Aorta (tissue), 5 donors: ENCODE measurements at regions not wholly inside any gene's neighbourhood (a gene's known extent, or its start where the extent isn't known, plus 50 kb on each side); places are given as distances from the start of the nearest gene placed in this dataset.
"Not testable (repeated sequence)": the region's sequence is repeated elsewhere in the genome, so short reads cannot be mapped to it uniquely, and the experiment has no call there.

Experiments used
- ATAC-seq: fragments of 200-7000 bp; cut with Tn5 transposase; one replicate; pipeline ENCODE4 v1.9.1; 2022; ENCODE audit warnings: moderate library complexity; ENCODE audit not compliant: low FRiP score
- DNase-seq, 2 donors: peaks; one replicate each; pipeline ENCODE4 v3.0.0-alpha.2; 2020
- H3K27ac ChIP-seq, 2 donors: one replicate each; pipeline ENCODE4 v1.5.1; 2013; ENCODE audit warnings: low read length in 2 of 2, mild to moderate bottlenecking in 2 of 2, moderate library complexity in 2 of 2, control low read depth in 1 of 2, inconsistent platforms in 1 of 2, low read depth in 1 of 2
- H3K27me3 ChIP-seq, 2 donors: one replicate each; pipeline ENCODE4 v1.6.1; 2013; ENCODE audit warnings: control low read depth in 1 of 2, low read length in 1 of 2, mild to moderate bottlenecking in 1 of 2, moderate library complexity in 1 of 2; ENCODE audit not compliant: insufficient read depth in 2 of 2, control insufficient read depth in 1 of 2
- H3K36me3 ChIP-seq, 2 donors: one replicate each; pipeline ENCODE4 v1.6.1; 2013; ENCODE audit warnings: control low read depth in 1 of 2, low read length in 1 of 2, mild to moderate bottlenecking in 1 of 2; ENCODE audit not compliant: insufficient read depth in 2 of 2, control insufficient read depth in 1 of 2
- H3K4me1 ChIP-seq, 2 donors: one replicate each; pipeline ENCODE4 v1.6.1; 2013; ENCODE audit warnings: low read length in 2 of 2, control low read depth in 1 of 2, mild to moderate bottlenecking in 1 of 2, moderate library complexity in 1 of 2; ENCODE audit not compliant: insufficient read depth in 2 of 2, control insufficient read depth in 1 of 2
- H3K4me3 ChIP-seq, 2 donors: one replicate each; pipeline ENCODE4 v1.5.1; 2013; ENCODE audit warnings: low read length in 2 of 2, control low read depth in 1 of 2, mild to moderate bottlenecking in 1 of 2
- H3K9me3 ChIP-seq: one replicate; pipeline ENCODE4 v1.6.1; 2013; ENCODE audit warnings: mild to moderate bottlenecking, low read length; ENCODE audit not compliant: control insufficient read depth
- WGBS, 2 donors: extraction: QIAGEN DNeasy Blood & Tissue Kit; methylation state at CpG; one replicate each; pipeline ENCODE4 v1.1.7; 2013; 5-methylcytosine and 5-hydroxymethylcytosine counted together
- intact Hi-C, 2 donors: fragments of 100-400 bp; cut with DNase I; formaldehyde crosslinking; loops; one replicate each; pipeline versions ENCODE4 v1.14.2 to v1.15.0; 2022
- donor health status: healthy with polysubstance abuse.
- donor health status: Bipolar disorder and iron deficiency.
- donor health status: DM: no; HTN: no; CAD: no.
- donor health status: DM: no; HTN: no; CAD: no.
- donor health status: DM: yes; HTN: yes; CAD: no.

GRCh38 chr10:34957531-34957930, 132.6 kb downstream of the CUL2 start:
- DNase-seq = no peak
- no peak overlapping the region for H3K4me3 ChIP-seq
- no peaks in the 10 kb centered on the region for H3K4me1 ChIP-seq
- H3K27me3 ChIP-seq = no peaks in the 10 kb centered on the region
- ATAC-seq = no peak
- WGBS, 2 donors = 92 to 95% methylated on average over 6 of the region's 6 CpGs
- H3K9me3 ChIP-seq = no peaks in the 10 kb centered on the region
- H3K36me3 ChIP-seq = no peaks in the 10 kb centered on the region
- H3K27ac ChIP-seq = no peak overlapping the region
- intact Hi-C loops = no loop called here

- Histone ChIP-seq H3K9me3 (no peaks in the 10 kb centered on the region), H3K4me3 (no peak overlapping the region), H3K4me1 (no peaks in the 10 kb centered on the region), H3K27me3 (no peaks in the 10 kb centered on the region), H3K36me3 (no peaks in the 10 kb centered on the region), H3K27ac (no peak overlapping the region)
- WGBS, 2 donors = 95 to 97% methylated on average over 3 of the region's 3 CpGs
- ATAC-seq (no peak), DNase-seq (no peak)
- intact Hi-C loops = no loop called here
Measured at GRCh38 chr10:34956756-34957155, 133.4 kb downstream of the CUL2 start.

GRCh38 chr10:34955391-34955790, 134.8 kb downstream of the CUL2 start:
- H3K27me3 ChIP-seq = no peaks in the 10 kb centered on the region
- H3K27ac ChIP-seq = no peak overlapping the region
- DNase-seq (no peak), ATAC-seq (no peak)
- WGBS, 2 donors = 49 to 66% methylated on average over 2 of the region's 2 CpGs
- no peaks in the 10 kb centered on the region for H3K4me1 ChIP-seq
- no peak overlapping the region for H3K4me3 ChIP-seq
- intact Hi-C loops = no loop called here
- H3K36me3 ChIP-seq = no peaks in the 10 kb centered on the region
- no peaks in the 10 kb centered on the region for H3K9me3 ChIP-seq

GRCh38 chr10:34954142-34954541, 136.0 kb downstream of the CUL2 start:
- H3K4me1 ChIP-seq = no peaks in the 10 kb centered on the region
- DNase-seq (no peak), ATAC-seq (no peak)
- H3K4me3 ChIP-seq = no peak overlapping the region
- H3K27ac ChIP-seq = no peak overlapping the region
- no peaks in the 10 kb centered on the region for H3K36me3 ChIP-seq
- 86 to 89% methylated on average over 5 of the region's 5 CpGs for WGBS, 2 donors
- no peaks in the 10 kb centered on the region for H3K27me3 ChIP-seq
- intact Hi-C loops = no loop called here
- no peaks in the 10 kb centered on the region for H3K9me3 ChIP-seq

- 76 to 81% methylated on average over 11 of the region's 11 CpGs for WGBS, 2 donors
- H3K27ac ChIP-seq, ATAC-seq, H3K27me3 ChIP-seq, DNase-seq, H3K36me3 ChIP-seq, H3K4me1 ChIP-seq, H3K4me3 ChIP-seq, H3K9me3 ChIP-seq, intact Hi-C loops: not testable (repeated sequence)
Measured at GRCh38 chr10:34951263-34951887, 136.3 kb upstream of the PARD3 start.

GRCh38 chr10:34945951-34946522, 130.9 kb upstream of the PARD3 start:
- H3K4me3 ChIP-seq, intact Hi-C loops, H3K27ac ChIP-seq, DNase-seq, H3K36me3 ChIP-seq, H3K27me3 ChIP-seq, H3K4me1 ChIP-seq, ATAC-seq, H3K9me3 ChIP-seq: not testable (repeated sequence)
- WGBS, 2 donors = 95 to 96% methylated on average over 9 of the region's 9 CpGs

GRCh38 chr10:34941471-34942357, 126.6 kb upstream of the PARD3 start:
- Histone ChIP-seq H3K36me3 (no peaks in the 10 kb centered on the region), H3K27ac (no peak overlapping the region), H3K27me3 (no peaks in the 10 kb centered on the region), H3K9me3 (no peaks in the 10 kb centered on the region), H3K4me1 (no peaks in the 10 kb centered on the region), H3K4me3 (no peak overlapping the region)
- intact Hi-C loops = no loop called here
- 89 to 90% methylated on average over 14 of the region's 14 CpGs for WGBS, 2 donors
- DNase-seq (peak in 1 of 2 donors; percentile 43), ATAC-seq (no peak)

GRCh38 chr10:34940436-34940835, 125.3 kb upstream of the PARD3 start:
- ATAC-seq (no peak), DNase-seq (peak in 1 of 2 donors; percentile 14)
- WGBS, 2 donors = 82 to 83% methylated on average over 8 of the region's 8 CpGs
- Histone ChIP-seq H3K9me3 (no peaks in the 10 kb centered on the region), H3K27me3 (no peaks in the 10 kb centered on the region), H3K4me1 (no peaks in the 10 kb centered on the region), H3K27ac (no peak overlapping the region), H3K4me3 (no peak overlapping the region), H3K36me3 (no peaks in the 10 kb centered on the region)
- intact Hi-C loops = no loop called here

- DNase-seq (no peak), ATAC-seq (no peak)
- Histone ChIP-seq H3K36me3 (no peaks in the 10 kb centered on the region), H3K4me1 (no peaks in the 10 kb centered on the region), H3K4me3 (no peak overlapping the region), H3K9me3 (no peaks in the 10 kb centered on the region), H3K27ac (no peak overlapping the region), H3K27me3 (no peaks in the 10 kb centered on the region)
- WGBS, 2 donors = 94 to 95% methylated on average over 6 of the region's 6 CpGs
- intact Hi-C loops = no loop called here
Measured at GRCh38 chr10:34938399-34938670, 123.2 kb upstream of the PARD3 start.
